ENCODE measurements at regions not wholly inside any gene's neighbourhood (a gene's known extent, or its start where the extent isn't known, plus 50 kb on each side); places are given as distances from the start of the nearest gene placed in this dataset.

DNA sequence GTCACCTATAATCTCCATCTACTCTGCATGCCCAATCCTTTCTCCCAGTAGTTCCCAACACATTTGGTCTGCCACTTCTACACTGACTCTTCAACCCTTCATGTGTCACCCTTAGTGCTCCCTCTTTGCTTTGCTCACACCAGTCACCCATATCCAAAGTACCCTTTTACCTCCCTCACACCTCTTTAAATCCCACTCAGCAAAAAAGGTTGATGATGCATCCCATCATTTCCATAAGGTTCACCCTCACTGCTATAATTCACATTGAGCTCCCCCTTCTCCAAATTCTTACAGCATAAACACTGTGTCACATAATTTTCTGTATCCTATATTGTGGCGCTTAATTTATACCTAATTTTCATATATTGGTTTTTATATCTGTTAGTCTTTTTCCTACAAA, 83.8 kb upstream of the ATP1B1 start:
- H3K27ac ChIP-seq (ENCODE audit: insufficient read depth, low read length, poor library complexity, severe bottlenecking) = no peak overlapping the region

DNA sequence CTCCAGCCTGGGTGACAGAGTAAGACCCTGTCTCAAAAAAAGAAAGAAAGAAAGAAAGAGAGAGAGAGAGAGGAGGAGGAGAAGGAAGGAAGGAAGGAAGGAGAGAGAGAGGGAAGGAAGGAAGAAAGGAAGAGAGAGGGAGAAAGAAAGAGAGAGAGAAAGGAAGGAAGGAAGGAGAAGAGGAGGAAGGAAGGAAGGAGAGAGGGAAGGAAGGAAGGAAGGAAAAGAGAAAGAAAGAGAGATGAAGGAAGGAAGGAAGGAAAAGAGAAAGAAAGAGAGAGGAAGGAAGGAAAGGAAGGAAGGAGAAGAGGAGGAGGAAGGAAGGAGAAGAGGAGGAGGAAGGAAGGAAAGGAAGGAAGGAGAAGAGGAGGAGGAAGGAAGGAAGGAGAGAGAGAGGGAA, 82.2 kb upstream of the ATP1B1 start:
- Mint-ChIP-seq H3K27me3 (peaks cover 25% of the 10 kb centered on the region), H3K4me1 (peaks cover 0 to 3% (median 0%) of the 10 kb centered on the region in 4 donors), H3K9me3 (peaks cover 0 to 3% (median 0%) of the 10 kb centered on the region in 7 donors), H3K36me3 (no peaks in the 10 kb centered on the region), H3K27ac (no peak overlapping the region), H3K4me3 (no peak overlapping the region)
- Histone ChIP-seq H3K9me3 (ENCODE audit: control insufficient read depth in 2 of 2, low read length in 2 of 2) (no peaks in the 10 kb centered on the region), H3K36me3 (ENCODE audit: control insufficient read depth, insufficient read depth, low read length) (no peaks in the 10 kb centered on the region), H3K4me1 (ENCODE audit: control insufficient read depth, insufficient read depth, low read length, poor library complexity, severe bottlenecking) (no peaks in the 10 kb centered on the region), H3K27ac (ENCODE audit: insufficient read depth, low read length, poor library complexity, severe bottlenecking) (no peak overlapping the region), H3K4me3 (ENCODE audit: low read depth, low read length) (no peak overlapping the region), H3K27me3 (ENCODE audit: control insufficient read depth, insufficient read depth, low read length) (no peaks in the 10 kb centered on the region)
- DNase-seq (no peak), ATAC-seq (ENCODE audit: low read depth in 2 of 2) (no peak)

More for the DNA sequence above, 83.8 kb upstream of the ATP1B1 start:
- H3K36me3 ChIP-seq (ENCODE audit: control insufficient read depth, insufficient read depth, low read length) = no peaks in the 10 kb centered on the region
- Mint-ChIP-seq H3K27ac (peak overlapping the region in 1 of 3 donors; percentile 4), H3K9me3 (peaks cover 0 to 3% (median 0%) of the 10 kb centered on the region in 7 donors), H3K4me1 (peaks cover 0 to 14% (median 0%) of the 10 kb centered on the region in 4 donors), H3K36me3 (no peaks in the 10 kb centered on the region), H3K4me3 (no peak overlapping the region), H3K27me3 (peaks cover 25% of the 10 kb centered on the region)
- H3K4me3 ChIP-seq (ENCODE audit: low read depth, low read length) = no peak overlapping the region
- DNase-seq (no peak), ATAC-seq (ENCODE audit: low read depth in 2 of 2) (no peak)
- H3K9me3 ChIP-seq (ENCODE audit: control insufficient read depth in 2 of 2, low read length in 2 of 2) = no peaks in the 10 kb centered on the region
- H3K4me1 ChIP-seq (ENCODE audit: control insufficient read depth, insufficient read depth, low read length, poor library complexity, severe bottlenecking) = no peaks in the 10 kb centered on the region
- H3K27me3 ChIP-seq (ENCODE audit: control insufficient read depth, insufficient read depth, low read length) = no peaks in the 10 kb centered on the region

DNA sequence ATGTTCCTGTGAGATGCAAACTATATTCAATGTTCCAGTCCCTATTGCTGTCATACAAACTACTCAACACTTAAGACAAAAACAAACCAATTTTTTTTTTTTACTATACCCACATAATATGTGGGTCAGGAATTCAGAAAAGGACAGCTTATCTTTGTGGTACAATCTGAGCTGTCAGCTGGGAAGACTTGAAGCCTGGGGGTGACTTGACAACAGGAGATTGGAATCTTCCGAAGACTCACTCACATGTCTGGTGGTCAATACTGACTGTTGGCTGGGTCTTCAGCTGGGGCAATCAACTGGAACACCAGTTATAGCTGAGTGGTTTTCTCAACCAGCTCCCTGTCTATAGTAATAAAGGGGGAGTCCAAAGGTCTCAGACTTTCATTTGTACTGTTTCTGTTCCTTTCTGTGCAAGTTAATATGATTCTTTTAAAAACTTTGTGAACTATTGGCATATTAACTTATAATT, 81.7 kb upstream of the ATP1B1 start:
- H3K27ac Mint-ChIP-seq = no peak overlapping the region
- Histone ChIP-seq H3K4me3 (ENCODE audit: low read depth, low read length) (no peak overlapping the region), H3K27ac (ENCODE audit: insufficient read depth, low read length, poor library complexity, severe bottlenecking) (no peak overlapping the region), H3K4me1 (ENCODE audit: control insufficient read depth, insufficient read depth, low read length, poor library complexity, severe bottlenecking) (no peaks in the 10 kb centered on the region), H3K9me3 (ENCODE audit: control insufficient read depth in 2 of 2, low read length in 2 of 2) (no peaks in the 10 kb centered on the region), H3K27me3 (ENCODE audit: control insufficient read depth, insufficient read depth, low read length) (no peaks in the 10 kb centered on the region), H3K36me3 (ENCODE audit: control insufficient read depth, insufficient read depth, low read length) (no peaks in the 10 kb centered on the region)
- H3K27me3 Mint-ChIP-seq = peaks cover 21% of the 10 kb centered on the region
- no peak overlapping the region for H3K4me3 Mint-ChIP-seq
- no peaks in the 10 kb centered on the region for H3K4me1 Mint-ChIP-seq
- ATAC-seq (ENCODE audit: low read depth in 2 of 2) = no peak
- peaks cover 0 to 4% (median 0%) of the 10 kb centered on the region in 7 donors for H3K9me3 Mint-ChIP-seq
- no peaks in the 10 kb centered on the region for H3K36me3 Mint-ChIP-seq
- no peak for DNase-seq

DNA sequence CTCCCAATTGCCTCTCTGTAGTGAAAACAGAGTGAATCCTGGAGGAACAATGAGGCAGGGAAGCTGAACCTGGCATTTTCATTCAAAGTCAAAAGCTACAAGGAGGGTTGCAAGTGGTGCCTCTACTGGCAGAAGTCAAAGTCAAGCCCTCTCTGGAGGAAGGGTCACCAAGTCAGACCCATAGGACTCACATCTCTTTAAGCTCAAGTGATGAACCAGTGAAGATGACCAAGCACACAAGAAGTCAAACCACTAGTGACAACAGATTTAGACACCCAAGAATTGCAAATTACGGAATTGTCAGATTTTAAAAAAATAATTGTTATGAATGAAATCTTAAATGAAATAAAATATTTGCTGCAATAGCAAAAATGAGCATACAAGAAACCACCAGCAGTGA, 81.1 kb upstream of the ATP1B1 start:
- Mint-ChIP-seq H3K36me3 (no peaks in the 10 kb centered on the region), H3K4me3 (no peak overlapping the region), H3K27me3 (peaks cover 20% of the 10 kb centered on the region), H3K27ac (no peak overlapping the region), H3K9me3 (peaks cover 0 to 4% (median 0%) of the 10 kb centered on the region in 7 donors), H3K4me1 (no peaks in the 10 kb centered on the region)
- H3K9me3 ChIP-seq (ENCODE audit: control insufficient read depth in 2 of 2, low read length in 2 of 2) = no peaks in the 10 kb centered on the region
- no peak overlapping the region for H3K27ac ChIP-seq (ENCODE audit: insufficient read depth, low read length, poor library complexity, severe bottlenecking)
- ATAC-seq (ENCODE audit: low read depth in 2 of 2) = no peak
- no peak overlapping the region for H3K4me3 ChIP-seq (ENCODE audit: low read depth, low read length)
- DNase-seq = no peak
- H3K4me1 ChIP-seq (ENCODE audit: control insufficient read depth, insufficient read depth, low read length, poor library complexity, severe bottlenecking) = no peaks in the 10 kb centered on the region
- no peaks in the 10 kb centered on the region for H3K36me3 ChIP-seq (ENCODE audit: control insufficient read depth, insufficient read depth, low read length)
- H3K27me3 ChIP-seq (ENCODE audit: control insufficient read depth, insufficient read depth, low read length) = no peaks in the 10 kb centered on the region

DNA sequence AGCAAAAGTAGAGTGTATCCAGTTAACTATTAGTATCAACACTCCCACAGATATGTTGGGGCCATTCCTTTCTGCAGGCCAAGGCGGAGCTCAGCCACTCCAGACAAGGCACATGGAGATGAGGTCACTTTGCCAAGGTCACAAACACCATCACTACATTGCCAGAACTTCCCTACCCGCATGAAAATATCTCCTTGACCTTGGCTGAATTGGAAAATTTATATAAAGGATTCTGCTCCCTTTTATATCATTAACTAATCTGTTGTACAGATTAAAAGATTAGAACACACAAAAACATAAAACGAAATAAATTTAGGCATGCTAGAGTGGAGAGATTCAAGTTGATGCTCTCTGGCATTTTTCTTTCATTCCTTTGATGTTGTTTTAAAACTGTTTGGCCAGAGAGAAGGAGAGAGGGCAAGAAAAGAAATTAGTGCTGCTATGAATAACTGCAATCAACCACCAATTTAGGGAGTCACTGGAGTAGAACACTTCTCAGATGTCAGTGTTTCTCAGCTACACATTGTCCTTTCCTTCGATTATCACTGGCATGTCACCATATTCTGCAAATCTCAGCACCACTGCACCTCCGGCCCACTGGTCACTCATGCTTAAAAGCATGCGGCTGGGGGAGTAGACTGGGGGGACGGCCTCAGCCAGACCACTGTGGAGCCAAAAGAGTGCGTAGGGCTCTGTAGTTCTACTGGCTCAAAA, 78.7 kb upstream of the ATP1B1 start:
- Mint-ChIP-seq H3K4me3 (no peak overlapping the region), H3K9me3 (peaks cover 0 to 3% (median 0%) of the 10 kb centered on the region in 7 donors), H3K4me1 (no peaks in the 10 kb centered on the region), H3K27ac (no peak overlapping the region), H3K27me3 (peaks cover 12% of the 10 kb centered on the region), H3K36me3 (no peaks in the 10 kb centered on the region)
- Histone ChIP-seq H3K36me3 (ENCODE audit: control insufficient read depth, insufficient read depth, low read length) (no peaks in the 10 kb centered on the region), H3K4me3 (ENCODE audit: low read depth, low read length) (no peak overlapping the region), H3K27ac (ENCODE audit: insufficient read depth, low read length, poor library complexity, severe bottlenecking) (no peak overlapping the region), H3K4me1 (ENCODE audit: control insufficient read depth, insufficient read depth, low read length, poor library complexity, severe bottlenecking) (no peaks in the 10 kb centered on the region), H3K9me3 (ENCODE audit: control insufficient read depth in 2 of 2, low read length in 2 of 2) (no peaks in the 10 kb centered on the region), H3K27me3 (ENCODE audit: control insufficient read depth, insufficient read depth, low read length) (no peaks in the 10 kb centered on the region)
- ATAC-seq (ENCODE audit: low read depth in 2 of 2) = no peak
- no peak for DNase-seq

DNA sequence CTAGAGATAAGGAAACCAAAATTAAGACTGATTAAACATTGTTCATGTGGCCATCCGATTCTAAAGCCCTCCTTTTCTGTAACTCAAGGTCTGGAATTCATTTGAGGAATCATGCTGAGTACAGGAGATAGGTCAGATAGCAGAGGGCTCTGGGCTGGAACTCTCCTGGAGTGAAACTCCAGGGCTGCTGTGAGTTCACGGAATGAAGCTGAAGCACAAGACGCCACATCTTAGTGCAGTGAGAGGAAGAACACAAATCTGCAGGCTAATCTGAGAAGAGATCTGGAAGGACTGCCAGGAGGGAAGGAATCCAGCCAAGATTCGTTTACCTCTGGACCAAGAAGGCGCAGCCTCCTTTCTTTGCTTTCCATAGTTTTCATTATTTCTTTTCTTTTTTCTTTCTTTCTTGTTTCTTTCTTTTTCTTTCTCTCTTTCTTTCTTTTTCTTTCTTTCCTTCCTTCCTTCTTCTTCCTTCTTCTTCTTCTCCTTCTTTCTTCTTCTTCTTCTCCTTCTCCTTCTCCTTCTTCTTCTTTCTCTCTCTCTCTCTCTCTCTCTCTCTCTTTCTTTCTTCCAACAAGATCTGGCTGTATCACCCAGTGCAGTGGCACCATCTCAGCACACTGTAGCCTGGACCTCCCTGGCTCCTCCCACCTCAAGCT, 74.8 kb upstream of the ATP1B1 start:
- ATAC-seq (ENCODE audit: low read depth in 2 of 2) (no peak), DNase-seq (no peak)
- Mint-ChIP-seq H3K4me3 (no peak overlapping the region), H3K27me3 (no peaks in the 10 kb centered on the region), H3K4me1 (no peaks in the 10 kb centered on the region), H3K9me3 (peaks cover 0 to 7% (median 0%) of the 10 kb centered on the region in 7 donors), H3K27ac (no peak overlapping the region), H3K36me3 (no peaks in the 10 kb centered on the region)
- H3K9me3 ChIP-seq (ENCODE audit: control insufficient read depth in 2 of 2, low read length in 2 of 2) = peaks cover 0 to 3% of the 10 kb centered on the region in 2 experiments
- H3K36me3 ChIP-seq (ENCODE audit: control insufficient read depth, insufficient read depth, low read length) = no peaks in the 10 kb centered on the region
- no peak overlapping the region for H3K4me3 ChIP-seq (ENCODE audit: low read depth, low read length)
- no peak overlapping the region for H3K27ac ChIP-seq (ENCODE audit: insufficient read depth, low read length, poor library complexity, severe bottlenecking)
- H3K27me3 ChIP-seq (ENCODE audit: control insufficient read depth, insufficient read depth, low read length) = no peaks in the 10 kb centered on the region
- H3K4me1 ChIP-seq (ENCODE audit: control insufficient read depth, insufficient read depth, low read length, poor library complexity, severe bottlenecking) = no peaks in the 10 kb centered on the region

DNA sequence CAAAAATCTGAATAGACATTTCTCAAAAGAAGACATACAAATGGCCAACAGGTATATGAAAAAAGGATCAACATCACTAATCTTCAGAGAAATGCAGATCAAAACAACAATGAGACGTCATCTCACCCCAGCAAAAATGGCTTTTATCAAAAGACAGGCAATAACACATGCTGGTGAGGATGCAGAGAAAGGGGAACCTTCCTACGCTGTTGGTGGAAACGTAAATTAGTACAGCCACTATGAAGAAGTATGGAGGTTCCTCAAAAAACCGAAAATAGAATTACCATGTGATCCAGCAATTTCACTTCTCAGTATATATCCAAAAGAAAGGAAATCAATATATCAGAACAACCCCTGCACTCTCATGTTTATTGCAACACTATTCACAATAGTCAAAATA, 65.1 kb upstream of the ATP1B1 start:
- no peak for ATAC-seq (ENCODE audit: low read depth in 2 of 2)
- DNase-seq = no peak
- Mint-ChIP-seq H3K9me3 (peaks cover 0 to 10% (median 2%) of the 10 kb centered on the region in 7 donors), H3K36me3 (no peaks in the 10 kb centered on the region), H3K27me3 (no peaks in the 10 kb centered on the region), H3K4me3 (no peak overlapping the region), H3K27ac (no peak overlapping the region), H3K4me1 (peaks cover 18 to 42% (median 37%) of the 10 kb centered on the region in 4 donors)
- Histone ChIP-seq H3K27me3 (ENCODE audit: control insufficient read depth, insufficient read depth, low read length) (no peaks in the 10 kb centered on the region), H3K27ac (ENCODE audit: insufficient read depth, low read length, poor library complexity, severe bottlenecking) (no peak overlapping the region), H3K4me3 (ENCODE audit: low read depth, low read length) (no peak overlapping the region), H3K9me3 (ENCODE audit: control insufficient read depth in 2 of 2, low read length in 2 of 2) (peaks cover 0 to 4% of the 10 kb centered on the region in 2 experiments), H3K4me1 (ENCODE audit: control insufficient read depth, insufficient read depth, low read length, poor library complexity, severe bottlenecking) (peaks cover 23% of the 10 kb centered on the region), H3K36me3 (ENCODE audit: control insufficient read depth, insufficient read depth, low read length) (no peaks in the 10 kb centered on the region)
